A673 (cell line): ENCODE measurements at regions not wholly inside any gene's neighbourhood (a gene's known extent, or its start where the extent isn't known, plus 50 kb on each side); places are given as distances from the start of the nearest gene placed in this dataset.

Source experiments
- BruUV-seq: library from RNA; stranded (reverse); fragments of 400-500 nt; replicated peaks from 2 replicates; lab custom pipeline; 2021; lab: Mats Ljungman, UMichigan
- CTCF ChIA-PET: fragments of 300-600 bp; sonication (Branson Sonifier 250); formaldehyde crosslinking; loops from one replicate; lab custom pipeline; 2022; ENCODE audit warnings: antibody characterized with exemption; lab: Charles Lee
- POLR2A ChIA-PET: fragments of 300-600 bp; sonication (Branson Sonifier 250); formaldehyde crosslinking; loops from one replicate; lab custom pipeline; 2022; ENCODE audit warnings: antibody characterized with exemption; ENCODE audit not compliant: low non-redundant PET; lab: Charles Lee
- DNase-seq: peaks from one replicate; pipeline ENCODE4 v3.0.0-alpha.2; 2015; ENCODE audit warnings: low spot score
- H3K27ac ChIP-seq: fragments of 200-600 bp; sonication (generic); 2 replicates; pipeline ENCODE4 v1.5.1; 2016; ENCODE audit warnings: mixed run types, low read depth, mild to moderate bottlenecking, mixed read lengths, antibody characterized with exemption, low read length; ENCODE audit not compliant: poor library complexity, severe bottlenecking
- H3K27me3 ChIP-seq: fragments of 200-600 bp; sonication (generic); replicated peaks from 2 replicates; pipeline ENCODE4 v1.6.1; 2017; ENCODE audit warnings: mixed run types, low read depth, mild to moderate bottlenecking, mixed read lengths, antibody characterized with exemption, low read length; ENCODE audit not compliant: insufficient read depth, poor library complexity
- H3K36me3 ChIP-seq: fragments of 200-600 bp; sonication (generic); 2 replicates; pipeline ENCODE4 v1.6.1; 2016; ENCODE audit warnings: mixed run types, mild to moderate bottlenecking, mixed read lengths, antibody characterized with exemption, low read length; ENCODE audit not compliant: insufficient read depth, poor library complexity, severe bottlenecking
- H3K4me1 ChIP-seq: fragments of 200-600 bp; sonication (generic); 2 replicates; pipeline ENCODE4 v1.6.1; 2017; ENCODE audit warnings: mixed run types, mild to moderate bottlenecking, mixed read lengths, antibody characterized with exemption, low read length; ENCODE audit not compliant: insufficient read depth, poor library complexity, severe bottlenecking
- H3K4me3 ChIP-seq: fragments of 200-600 bp; sonication (generic); 2 replicates; pipeline ENCODE4 v1.5.1; 2016; ENCODE audit warnings: low read depth, mixed run types, mild to moderate bottlenecking, mixed read lengths, low read length; ENCODE audit not compliant: poor library complexity, severe bottlenecking
- H3K9me3 ChIP-seq: fragments of 200-600 bp; sonication (generic); 2 replicates; pipeline ENCODE4 v1.6.1; 2016; ENCODE audit warnings: mixed run types, low read depth, mild to moderate bottlenecking, mixed read lengths, antibody characterized with exemption, low read length; ENCODE audit not compliant: poor library complexity, severe bottlenecking
- EZH2 ChIP-seq: fragments of 200-600 bp; sonication (generic); IDR thresholded peaks from 2 replicates; pipeline ENCODE4 v1.6.1; 2017; ENCODE audit warnings: borderline replicate concordance, low read depth, mild to moderate bottlenecking, mixed read lengths, antibody characterized with exemption, low read length; ENCODE audit not compliant: poor library complexity, severe bottlenecking
- intact Hi-C: fragments of 100-400 bp; cut with micrococcal nuclease; formaldehyde crosslinking; loops from one replicate; pipeline ENCODE4 v1.10.0; 2022; ENCODE audit not compliant: unreplicated experiment
- TF ChIP-seq, protein P1 (sequence below): fragments of 300-800, 200-600 bp; sonication (generic); conservative IDR thresholded peaks from 2 replicates; pipeline ENCODE4 v1.5.1; 2017; ENCODE audit warnings: low read depth, mild to moderate bottlenecking, antibody characterized with exemption, low read length, moderate library complexity, mixed read lengths

DNA sequence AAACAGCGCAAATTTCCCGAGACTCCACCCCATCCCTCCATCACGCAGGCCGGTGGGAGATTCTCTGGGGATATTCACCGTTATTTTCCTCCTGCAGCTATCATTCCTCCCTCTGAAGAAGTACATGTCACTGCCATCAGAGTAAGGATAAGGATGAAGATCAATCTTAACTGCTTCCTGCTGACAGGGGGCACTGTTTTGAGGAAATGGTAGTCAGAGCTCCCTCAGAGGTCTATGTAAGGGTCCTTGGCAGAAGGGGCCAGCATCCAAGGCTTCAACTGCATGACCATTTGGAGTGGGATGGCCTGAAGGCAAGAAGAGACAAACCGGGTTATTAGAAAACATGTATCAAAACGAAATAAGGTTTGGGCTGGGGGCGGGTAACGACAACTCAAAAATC is 111.5 kb downstream of the KCNK1 start:
- no TSS peak for BruUV-seq
- no peak for DNase-seq
- Histone ChIP-seq H3K27ac (no peak overlapping the region), H3K4me1 (no peaks in the 10 kb centered on the region), H3K9me3 (no peaks in the 10 kb centered on the region), H3K36me3 (no peaks in the 10 kb centered on the region), H3K4me3 (no peak overlapping the region), H3K27me3 (no peaks in the 10 kb centered on the region)
- ChIA-PET CTCF (no interaction called here), POLR2A (interaction anchor here (0.7 kb wide), 1 partner anchor 11 kb away, joined by 3 read pairs; no protein-coding TSS in a partner anchor)
- intact Hi-C loops, result no loop called here
- no peak for TF ChIP-seq EZH2
- TF ChIP-seq, protein P1, sequence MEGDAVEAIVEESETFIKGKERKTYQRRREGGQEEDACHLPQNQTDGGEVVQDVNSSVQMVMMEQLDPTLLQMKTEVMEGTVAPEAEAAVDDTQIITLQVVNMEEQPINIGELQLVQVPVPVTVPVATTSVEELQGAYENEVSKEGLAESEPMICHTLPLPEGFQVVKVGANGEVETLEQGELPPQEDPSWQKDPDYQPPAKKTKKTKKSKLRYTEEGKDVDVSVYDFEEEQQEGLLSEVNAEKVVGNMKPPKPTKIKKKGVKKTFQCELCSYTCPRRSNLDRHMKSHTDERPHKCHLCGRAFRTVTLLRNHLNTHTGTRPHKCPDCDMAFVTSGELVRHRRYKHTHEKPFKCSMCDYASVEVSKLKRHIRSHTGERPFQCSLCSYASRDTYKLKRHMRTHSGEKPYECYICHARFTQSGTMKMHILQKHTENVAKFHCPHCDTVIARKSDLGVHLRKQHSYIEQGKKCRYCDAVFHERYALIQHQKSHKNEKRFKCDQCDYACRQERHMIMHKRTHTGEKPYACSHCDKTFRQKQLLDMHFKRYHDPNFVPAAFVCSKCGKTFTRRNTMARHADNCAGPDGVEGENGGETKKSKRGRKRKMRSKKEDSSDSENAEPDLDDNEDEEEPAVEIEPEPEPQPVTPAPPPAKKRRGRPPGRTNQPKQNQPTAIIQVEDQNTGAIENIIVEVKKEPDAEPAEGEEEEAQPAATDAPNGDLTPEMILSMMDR, result no peak

DNA sequence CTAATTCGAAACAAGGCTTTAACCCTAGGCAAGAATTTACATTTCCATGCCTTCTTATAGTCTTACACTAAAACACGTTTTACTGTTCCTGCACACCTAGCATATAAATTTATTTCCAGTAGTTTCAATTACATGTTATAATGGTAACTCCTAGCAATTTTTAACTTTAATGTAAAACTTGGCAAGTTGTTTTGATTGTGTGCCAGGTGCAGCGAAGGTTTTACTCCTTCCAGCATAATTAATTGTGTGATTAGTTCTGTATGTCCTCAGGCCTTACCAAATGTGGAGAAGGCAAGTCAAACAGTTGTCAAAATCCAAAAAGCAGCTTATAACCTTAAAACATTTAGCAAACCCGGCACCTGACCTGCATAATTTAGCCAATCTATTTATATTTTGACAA is 114.8 kb downstream of the KCNK1 start:
- TF ChIP-seq, protein P1, result no peak
- no peak for TF ChIP-seq EZH2
- BruUV-seq, result no TSS peak
- Histone ChIP-seq H3K27me3 (no peaks in the 10 kb centered on the region), H3K4me1 (no peaks in the 10 kb centered on the region), H3K9me3 (no peaks in the 10 kb centered on the region), H3K36me3 (no peaks in the 10 kb centered on the region), H3K4me3 (no peak overlapping the region), H3K27ac (no peak overlapping the region)
- DNase-seq, result no peak
- ChIA-PET POLR2A (no interaction called here), CTCF (no interaction called here)
- intact Hi-C loops, result no loop called here

GRCh38 chr1:233730380-233730779 is 116.5 kb downstream of the KCNK1 start:
- ChIA-PET POLR2A (no interaction called here), CTCF (no interaction called here)
- H3K9me3 ChIP-seq, result no peaks in the 10 kb centered on the region
- intact Hi-C loops, result no loop called here
- BruUV-seq, result no TSS peak
- TF ChIP-seq EZH2, result no peak
- TF ChIP-seq, protein P1, result no peak
- H3K36me3 ChIP-seq, result no peaks in the 10 kb centered on the region
- no peaks in the 10 kb centered on the region for H3K27me3 ChIP-seq
- H3K27ac ChIP-seq, result no peak overlapping the region
- no peak overlapping the region for H3K4me3 ChIP-seq
- no peak for DNase-seq
- H3K4me1 ChIP-seq, result no peaks in the 10 kb centered on the region
